Spleen (tissue), 7 donors: ENCODE measurements at regions not wholly inside any gene's neighbourhood (a gene's known extent, or its start where the extent isn't known, plus 50 kb on each side); places are given as distances from the start of the nearest gene placed in this dataset.

Experiments used
- POLR2A ChIP-seq, 3 donors: fragments of 450-650 bp; IDR thresholded peaks; one replicate each; pipeline ENCODE4 v1.5.1; 2017; ENCODE audit warnings: antibody characterized with exemption in 3 of 3, mild to moderate bottlenecking in 1 of 3
- POLR2AphosphoS5 ChIP-seq, 3 donors: sonication (generic); formaldehyde crosslinking; IDR thresholded peaks; one replicate each; pipeline ENCODE4 v1.5.1; 2017; ENCODE audit warnings: antibody characterized with exemption in 3 of 3
- TF ChIP-seq, protein P1 (sequence below), 11 experiments: fragments of 200-600 bp in 7 of 11; fragments of 450-650 bp in 4 of 11; sonication (generic) in 4 of 11; IDR thresholded peaks in 8 of 11; conservative IDR thresholded peaks in 3 of 11; 1 replicate in 7 of 11; 2 replicates in 4 of 11; pipeline versions ENCODE4 v1.4.0 to v1.8.0; 2016 to 2021; ENCODE audit warnings: antibody characterized with exemption in 11 of 11, inconsistent platforms in 4 of 11, mild to moderate bottlenecking in 1 of 11
- donor health status: DM: no; HTN: no; CAD: no; lungs with moderate emphysema.
- donor health status: DM: no; HTN: no; CAD: no.
- donor health status: DM: no; HTN: no; CAD: no.

- TF ChIP-seq POLR2A (IDR thresholded peaks at IDR 0.05), result no peak
- TF ChIP-seq, protein P1, sequence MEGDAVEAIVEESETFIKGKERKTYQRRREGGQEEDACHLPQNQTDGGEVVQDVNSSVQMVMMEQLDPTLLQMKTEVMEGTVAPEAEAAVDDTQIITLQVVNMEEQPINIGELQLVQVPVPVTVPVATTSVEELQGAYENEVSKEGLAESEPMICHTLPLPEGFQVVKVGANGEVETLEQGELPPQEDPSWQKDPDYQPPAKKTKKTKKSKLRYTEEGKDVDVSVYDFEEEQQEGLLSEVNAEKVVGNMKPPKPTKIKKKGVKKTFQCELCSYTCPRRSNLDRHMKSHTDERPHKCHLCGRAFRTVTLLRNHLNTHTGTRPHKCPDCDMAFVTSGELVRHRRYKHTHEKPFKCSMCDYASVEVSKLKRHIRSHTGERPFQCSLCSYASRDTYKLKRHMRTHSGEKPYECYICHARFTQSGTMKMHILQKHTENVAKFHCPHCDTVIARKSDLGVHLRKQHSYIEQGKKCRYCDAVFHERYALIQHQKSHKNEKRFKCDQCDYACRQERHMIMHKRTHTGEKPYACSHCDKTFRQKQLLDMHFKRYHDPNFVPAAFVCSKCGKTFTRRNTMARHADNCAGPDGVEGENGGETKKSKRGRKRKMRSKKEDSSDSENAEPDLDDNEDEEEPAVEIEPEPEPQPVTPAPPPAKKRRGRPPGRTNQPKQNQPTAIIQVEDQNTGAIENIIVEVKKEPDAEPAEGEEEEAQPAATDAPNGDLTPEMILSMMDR (IDR thresholded peaks at IDR 0.05 in 8 of 11, conservative IDR thresholded peaks at IDR 0.05 in 3 of 11), result peak in 1 of 11 experiments; percentile 12
- no peak for TF ChIP-seq POLR2AphosphoS5 (IDR thresholded peaks at IDR 0.05)
Measured at GRCh38 chr13:23966691-23967615, 69.7 kb upstream of the C1QTNF9B start.
